ENCODE measurements at regions not wholly inside any gene's neighbourhood (a gene's known extent, or its start where the extent isn't known, plus 50 kb on each side); places are given as distances from the start of the nearest gene placed in this dataset.

GRCh38 chr9:105044518-105044917 is 116.6 kb upstream of the ABCA1 start:
- no TSS peak for BruUV-seq (replicated peaks)
- Histone ChIP-seq H2AFZ (ENCODE audit: low read length) (no peak overlapping the region), H3K4me3 (ENCODE audit: low read depth, low read length, poor library complexity, severe bottlenecking) (no peak overlapping the region), H3K79me2 (ENCODE audit: insufficient read depth, low read depth, low read length) (no peaks in the 10 kb centered on the region), H3K9me3 (ENCODE audit: low read length) (no peaks in the 10 kb centered on the region; the same call in 1 of the 2 replicates), H3K4me1 (ENCODE audit: insufficient read depth, low read length, poor library complexity, severe bottlenecking) (peaks cover 3% of the 10 kb centered on the region), H3K9me2 (ENCODE audit: insufficient read depth, low read length) (no peaks in the 10 kb centered on the region), H3K4me2 (ENCODE audit: low read length) (no peak overlapping the region), H3K27ac (ENCODE audit: low read depth, low read length, poor library complexity, severe bottlenecking) (no peak overlapping the region), H4K20me1 (ENCODE audit: insufficient read depth, low read length) (no peaks in the 10 kb centered on the region), H3K36me3 (ENCODE audit: insufficient read depth, low read length) (no peaks in the 10 kb centered on the region)
- DNase-seq (ENCODE audit: low spot score), result no peak
- CTCF ChIA-PET (ENCODE audit: unreplicated experiment), result no interaction called here
- TF ChIP-seq, protein P1, sequence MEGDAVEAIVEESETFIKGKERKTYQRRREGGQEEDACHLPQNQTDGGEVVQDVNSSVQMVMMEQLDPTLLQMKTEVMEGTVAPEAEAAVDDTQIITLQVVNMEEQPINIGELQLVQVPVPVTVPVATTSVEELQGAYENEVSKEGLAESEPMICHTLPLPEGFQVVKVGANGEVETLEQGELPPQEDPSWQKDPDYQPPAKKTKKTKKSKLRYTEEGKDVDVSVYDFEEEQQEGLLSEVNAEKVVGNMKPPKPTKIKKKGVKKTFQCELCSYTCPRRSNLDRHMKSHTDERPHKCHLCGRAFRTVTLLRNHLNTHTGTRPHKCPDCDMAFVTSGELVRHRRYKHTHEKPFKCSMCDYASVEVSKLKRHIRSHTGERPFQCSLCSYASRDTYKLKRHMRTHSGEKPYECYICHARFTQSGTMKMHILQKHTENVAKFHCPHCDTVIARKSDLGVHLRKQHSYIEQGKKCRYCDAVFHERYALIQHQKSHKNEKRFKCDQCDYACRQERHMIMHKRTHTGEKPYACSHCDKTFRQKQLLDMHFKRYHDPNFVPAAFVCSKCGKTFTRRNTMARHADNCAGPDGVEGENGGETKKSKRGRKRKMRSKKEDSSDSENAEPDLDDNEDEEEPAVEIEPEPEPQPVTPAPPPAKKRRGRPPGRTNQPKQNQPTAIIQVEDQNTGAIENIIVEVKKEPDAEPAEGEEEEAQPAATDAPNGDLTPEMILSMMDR (conservative IDR thresholded peaks at IDR 0.05; ENCODE audit: low read length), result no peak
- no peak for TF ChIP-seq EZH2phosphoT487 (IDR thresholded peaks at IDR 0.05; ENCODE audit: borderline replicate concordance, low read depth, low read length)
- intact Hi-C loops (cut with micrococcal nuclease; ENCODE audit: unreplicated experiment), result no loop called here
- POLR2A ChIA-PET, result no interaction called here

- TF ChIP-seq, protein P1 (conservative IDR thresholded peaks at IDR 0.05; ENCODE audit: low read length), result no peak
- TF ChIP-seq EZH2phosphoT487 (IDR thresholded peaks at IDR 0.05; ENCODE audit: borderline replicate concordance, low read depth, low read length), result no peak
- no peaks in the 10 kb centered on the region for H3K9me2 ChIP-seq (ENCODE audit: insufficient read depth, low read length)
- H3K79me2 ChIP-seq (ENCODE audit: insufficient read depth, low read depth, low read length), result no peaks in the 10 kb centered on the region
- H3K4me2 ChIP-seq (ENCODE audit: low read length), result no peak overlapping the region
- CTCF ChIA-PET (ENCODE audit: unreplicated experiment), result no interaction called here
- no peaks in the 10 kb centered on the region for H3K36me3 ChIP-seq (ENCODE audit: insufficient read depth, low read length)
- no peaks in the 10 kb centered on the region for H3K9me3 ChIP-seq (ENCODE audit: low read length)
- no peak for DNase-seq (ENCODE audit: low spot score)
- no peak overlapping the region for H3K27ac ChIP-seq (ENCODE audit: low read depth, low read length, poor library complexity, severe bottlenecking)
- intact Hi-C loops (cut with micrococcal nuclease; ENCODE audit: unreplicated experiment), result no loop called here
- no peaks in the 10 kb centered on the region for H3K4me1 ChIP-seq (ENCODE audit: insufficient read depth, low read length, poor library complexity, severe bottlenecking)
- POLR2A ChIA-PET, result no interaction called here
- no peaks in the 10 kb centered on the region for H4K20me1 ChIP-seq (ENCODE audit: insufficient read depth, low read length)
- H2AFZ ChIP-seq (ENCODE audit: low read length), result no peak overlapping the region
- no peak overlapping the region for H3K4me3 ChIP-seq (ENCODE audit: low read depth, low read length, poor library complexity, severe bottlenecking)
- BruUV-seq (replicated peaks), result no TSS peak
These were observed 119.2 kb upstream of the ABCA1 start for GRCh38 chr9:105046907-105047741.

- H3K36me3 ChIP-seq (ENCODE audit: insufficient read depth, low read length), result no peaks in the 10 kb centered on the region
- no TSS peak for BruUV-seq (replicated peaks)
- H3K9me2 ChIP-seq (ENCODE audit: insufficient read depth, low read length), result no peaks in the 10 kb centered on the region
- H3K9me3 ChIP-seq (ENCODE audit: low read length), result no peaks in the 10 kb centered on the region
- no peak overlapping the region for H2AFZ ChIP-seq (ENCODE audit: low read length)
- H4K20me1 ChIP-seq (ENCODE audit: insufficient read depth, low read length), result no peaks in the 10 kb centered on the region
- H3K4me1 ChIP-seq (ENCODE audit: insufficient read depth, low read length, poor library complexity, severe bottlenecking), result no peaks in the 10 kb centered on the region
- CTCF ChIA-PET (ENCODE audit: unreplicated experiment), result no interaction called here
- no peak overlapping the region for H3K27ac ChIP-seq (ENCODE audit: low read depth, low read length, poor library complexity, severe bottlenecking)
- intact Hi-C loops (cut with micrococcal nuclease; ENCODE audit: unreplicated experiment), result no loop called here
- DNase-seq (ENCODE audit: low spot score), result no peak
- TF ChIP-seq, protein P1 (conservative IDR thresholded peaks at IDR 0.05; ENCODE audit: low read length), result no peak
- no peak for TF ChIP-seq EZH2phosphoT487 (IDR thresholded peaks at IDR 0.05; ENCODE audit: borderline replicate concordance, low read depth, low read length)
- POLR2A ChIA-PET, result no interaction called here
- no peak overlapping the region for H3K4me3 ChIP-seq (ENCODE audit: low read depth, low read length, poor library complexity, severe bottlenecking)
- no peak overlapping the region for H3K4me2 ChIP-seq (ENCODE audit: low read length)
- no peaks in the 10 kb centered on the region for H3K79me2 ChIP-seq (ENCODE audit: insufficient read depth, low read depth, low read length)
These were observed 119.7 kb upstream of the ABCA1 start for GRCh38 chr9:105047742-105048041.

All from OCI-LY7 (cell line).